Muscle of leg (tissue), 3 donors: ENCODE measurements at regions not wholly inside any gene's neighbourhood (a gene's known extent, or its start where the extent isn't known, plus 50 kb on each side); places are given as distances from the start of the nearest gene placed in this dataset.
A peak's percentile ranks its signal among the peaks of the same experiment; 100 is the strongest.

Experiments used
- DNase-seq: peaks from one replicate; pipeline ENCODE4 v3.0.0; 2013
- H3K27ac ChIP-seq: one replicate; pipeline ENCODE4 v1.5.1; 2013; ENCODE audit warnings: mild to moderate bottlenecking, low read length, control low read depth
- H3K27me3 ChIP-seq: one replicate; pipeline ENCODE4 v1.6.1; 2013; ENCODE audit warnings: low read length; ENCODE audit not compliant: control insufficient read depth, insufficient read depth
- H3K36me3 ChIP-seq: one replicate; pipeline ENCODE4 v1.6.1; 2013; ENCODE audit warnings: low read length; ENCODE audit not compliant: control insufficient read depth, insufficient read depth
- H3K4me1 ChIP-seq: one replicate; pipeline ENCODE4 v1.6.1; 2013; ENCODE audit warnings: low read length; ENCODE audit not compliant: control insufficient read depth, insufficient read depth
- H3K4me3 ChIP-seq: one replicate; pipeline ENCODE4 v1.5.1; 2013; ENCODE audit warnings: low read length, control low read depth
- H3K9me3 ChIP-seq: replicated peaks from 2 replicates; pipeline ENCODE4 v1.6.1; 2013; ENCODE audit warnings: low read depth, low read length; ENCODE audit not compliant: control insufficient read depth
- WGBS: methylation state at CpG from one replicate; pipeline ENCODE4 v1.1.5; 2013; ENCODE audit warnings: missing lambda C conversion rate; ENCODE audit not compliant: insufficient coverage; 5-methylcytosine and 5-hydroxymethylcytosine counted together

GRCh38 chr5:68720884-68721610 lies 372.8 kb upstream of the SLC30A5 start:
- peak; percentile 70 for DNase-seq
- no CpG with 5 or more reads among the region's 6 CpGs for WGBS
- H3K27me3 ChIP-seq: no peaks in the 10 kb centered on the region

GRCh38 chr5:68722357-68722756 lies 371.5 kb upstream of the SLC30A5 start:
- H3K36me3 ChIP-seq: no peaks in the 10 kb centered on the region
- no peak overlapping the region for H3K4me3 ChIP-seq
- 95% methylated on average over 6 of the region's 7 CpGs for WGBS
- H3K27ac ChIP-seq: no peak overlapping the region
- no peaks in the 10 kb centered on the region for H3K9me3 ChIP-seq
- H3K4me1 ChIP-seq: peaks cover 3% of the 10 kb centered on the region
- H3K27me3 ChIP-seq: no peaks in the 10 kb centered on the region
- no peak for DNase-seq

More at GRCh38 chr5:68720884-68721610, 372.8 kb upstream of the SLC30A5 start:
- Histone ChIP-seq H3K36me3 (no peaks in the 10 kb centered on the region), H3K4me1 (peaks cover under 1% of the 10 kb centered on the region), H3K9me3 (no peaks in the 10 kb centered on the region), H3K4me3 (no peak overlapping the region), H3K27ac (no peak overlapping the region)

GRCh38 chr5:68725905-68726683 lies 367.7 kb upstream of the SLC30A5 start:
- no peaks in the 10 kb centered on the region for H3K27me3 ChIP-seq
- no peaks in the 10 kb centered on the region for H3K36me3 ChIP-seq
- H3K27ac ChIP-seq: peak overlapping the region; percentile 65
- H3K4me3 ChIP-seq: no peak overlapping the region
- no peaks in the 10 kb centered on the region for H3K9me3 ChIP-seq
- peaks cover 14% of the 10 kb centered on the region for H3K4me1 ChIP-seq
- peak; percentile 71 for DNase-seq
- WGBS: 80% methylated on average over 2 of the region's 7 CpGs

GRCh38 chr5:68727931-68728330 lies 365.9 kb upstream of the SLC30A5 start:
- no peak overlapping the region for H3K4me3 ChIP-seq
- peaks cover 21% of the 10 kb centered on the region for H3K4me1 ChIP-seq
- no peaks in the 10 kb centered on the region for H3K36me3 ChIP-seq
- no peak for DNase-seq
- H3K27me3 ChIP-seq: no peaks in the 10 kb centered on the region
- WGBS: 54% methylated on average over 2 of the region's 2 CpGs
- no peak overlapping the region for H3K27ac ChIP-seq
- H3K9me3 ChIP-seq: no peaks in the 10 kb centered on the region

- WGBS: 43% methylated on average over 3 of the region's 4 CpGs
- H3K36me3 ChIP-seq: no peaks in the 10 kb centered on the region
- no peak for DNase-seq
- no peak overlapping the region for H3K4me3 ChIP-seq
- H3K27ac ChIP-seq: no peak overlapping the region
- peaks cover 23% of the 10 kb centered on the region for H3K4me1 ChIP-seq
- no peaks in the 10 kb centered on the region for H3K9me3 ChIP-seq
- H3K27me3 ChIP-seq: no peaks in the 10 kb centered on the region
Measured at GRCh38 chr5:68729678-68730077, 364.1 kb upstream of the SLC30A5 start.

GRCh38 chr5:68730220-68730978 lies 363.4 kb upstream of the SLC30A5 start:
- WGBS: 34% methylated on average over 5 of the region's 7 CpGs
- H3K4me3 ChIP-seq: no peak overlapping the region
- peak overlapping the region; percentile 5 for H3K27ac ChIP-seq
- DNase-seq: peak; percentile 94
- H3K27me3 ChIP-seq: no peaks in the 10 kb centered on the region
- no peaks in the 10 kb centered on the region for H3K36me3 ChIP-seq
- H3K4me1 ChIP-seq: peaks cover 23% of the 10 kb centered on the region
- H3K9me3 ChIP-seq: no peaks in the 10 kb centered on the region

GRCh38 chr5:68730979-68731654 lies 362.7 kb upstream of the SLC30A5 start:
- no peaks in the 10 kb centered on the region for H3K27me3 ChIP-seq
- no peaks in the 10 kb centered on the region for H3K9me3 ChIP-seq
- no peaks in the 10 kb centered on the region for H3K36me3 ChIP-seq
- no CpG with 5 or more reads among the region's 3 CpGs for WGBS
- peaks cover 22% of the 10 kb centered on the region for H3K4me1 ChIP-seq
- no peak overlapping the region for H3K4me3 ChIP-seq
- DNase-seq: no peak
- H3K27ac ChIP-seq: peak overlapping the region; percentile 50

- Histone ChIP-seq H3K4me1 (peaks cover 20% of the 10 kb centered on the region), H3K27ac (no peak overlapping the region), H3K9me3 (no peaks in the 10 kb centered on the region), H3K36me3 (no peaks in the 10 kb centered on the region), H3K27me3 (no peaks in the 10 kb centered on the region), H3K4me3 (no peak overlapping the region)
- DNase-seq: peak; percentile 79
Measured at GRCh38 chr5:68732251-68732650, 361.6 kb upstream of the SLC30A5 start.

- Histone ChIP-seq H3K4me3 (no peak overlapping the region), H3K36me3 (no peaks in the 10 kb centered on the region), H3K4me1 (peaks cover 18% of the 10 kb centered on the region), H3K27me3 (no peaks in the 10 kb centered on the region), H3K27ac (no peak overlapping the region), H3K9me3 (no peaks in the 10 kb centered on the region)
- no peak for DNase-seq
- WGBS: 69% methylated on average over 2 of the region's 4 CpGs
Measured at GRCh38 chr5:68734781-68735180, 359.0 kb upstream of the SLC30A5 start.
